ENCODE measurements at regions not wholly inside any gene's neighbourhood (a gene's known extent, or its start where the extent isn't known, plus 50 kb on each side); places are given as distances from the start of the nearest gene placed in this dataset.

GRCh38 chr5:166356096-166356495, 1935.3 kb upstream of the WWC1 start:
- H3K4me2 ChIP-seq (ENCODE audit: low read length) = no peak overlapping the region
- no peaks in the 10 kb centered on the region for H3K9me2 ChIP-seq (ENCODE audit: low read depth, low read length)
- no peaks in the 10 kb centered on the region for H3K9me3 ChIP-seq (ENCODE audit: low read length)
- H3K4me3 ChIP-seq (ENCODE audit: low read depth, low read length, poor library complexity, severe bottlenecking) = no peak overlapping the region
- no peaks in the 10 kb centered on the region for H3K79me2 ChIP-seq (ENCODE audit: insufficient read depth, low read length)
- H3K27me3 ChIP-seq (ENCODE audit: insufficient read depth, low read length) = no peaks in the 10 kb centered on the region
- H4K20me1 ChIP-seq (ENCODE audit: insufficient read depth, low read length) = no peaks in the 10 kb centered on the region
- no peak overlapping the region for H2AFZ ChIP-seq (ENCODE audit: low read length)
- no peak overlapping the region for H3K27ac ChIP-seq (ENCODE audit: low read depth, low read length, poor library complexity, severe bottlenecking)
- no peak overlapping the region for H3K9ac ChIP-seq (ENCODE audit: low read length)
- H3K4me1 ChIP-seq (ENCODE audit: insufficient read depth, low read length, severe bottlenecking) = no peaks in the 10 kb centered on the region
- no peaks in the 10 kb centered on the region for H3F3A ChIP-seq (ENCODE audit: insufficient read depth, low read length)
- TF ChIP-seq CTCF (IDR thresholded peaks at IDR 0.05; ENCODE audit: low read length) (no peak), EZH2 (IDR thresholded peaks at IDR 0.05; ENCODE audit: borderline replicate concordance, low read length) (no peak)
- H3K36me3 ChIP-seq (ENCODE audit: insufficient read depth, low read length) = no peaks in the 10 kb centered on the region

GRCh38 chr5:166358127-166358830, 1933.2 kb upstream of the WWC1 start:
- no peaks in the 10 kb centered on the region for H3K27me3 ChIP-seq (ENCODE audit: insufficient read depth, low read length)
- no peak overlapping the region for H2AFZ ChIP-seq (ENCODE audit: low read length)
- H3K36me3 ChIP-seq (ENCODE audit: insufficient read depth, low read length) = no peaks in the 10 kb centered on the region
- TF ChIP-seq CTCF (IDR thresholded peaks at IDR 0.05; ENCODE audit: low read length) = no peak
- TF ChIP-seq EZH2 (IDR thresholded peaks at IDR 0.05; ENCODE audit: borderline replicate concordance, low read length) = no peak
- no peaks in the 10 kb centered on the region for H3K79me2 ChIP-seq (ENCODE audit: insufficient read depth, low read length)
- H4K20me1 ChIP-seq (ENCODE audit: insufficient read depth, low read length) = no peaks in the 10 kb centered on the region
- no peaks in the 10 kb centered on the region for H3K9me2 ChIP-seq (ENCODE audit: low read depth, low read length)
- no peaks in the 10 kb centered on the region for H3K4me1 ChIP-seq (ENCODE audit: insufficient read depth, low read length, severe bottlenecking)
- H3K4me2 ChIP-seq (ENCODE audit: low read length) = no peak overlapping the region
- no peak overlapping the region for H3K4me3 ChIP-seq (ENCODE audit: low read depth, low read length, poor library complexity, severe bottlenecking)
- no peaks in the 10 kb centered on the region for H3K9me3 ChIP-seq (ENCODE audit: low read length)
- H3K27ac ChIP-seq (ENCODE audit: low read depth, low read length, poor library complexity, severe bottlenecking) = no peak overlapping the region
- no peak overlapping the region for H3K9ac ChIP-seq (ENCODE audit: low read length)
- H3F3A ChIP-seq (ENCODE audit: insufficient read depth, low read length) = no peaks in the 10 kb centered on the region

- no peaks in the 10 kb centered on the region for H3K36me3 ChIP-seq (ENCODE audit: insufficient read depth, low read length)
- H3K4me3 ChIP-seq (ENCODE audit: low read depth, low read length, poor library complexity, severe bottlenecking) = no peak overlapping the region
- H3K9ac ChIP-seq (ENCODE audit: low read length) = no peak overlapping the region
- no peak overlapping the region for H3K4me2 ChIP-seq (ENCODE audit: low read length)
- no peaks in the 10 kb centered on the region for H4K20me1 ChIP-seq (ENCODE audit: insufficient read depth, low read length)
- no peak overlapping the region for H3K27ac ChIP-seq (ENCODE audit: low read depth, low read length, poor library complexity, severe bottlenecking)
- H2AFZ ChIP-seq (ENCODE audit: low read length) = no peak overlapping the region
- no peaks in the 10 kb centered on the region for H3K27me3 ChIP-seq (ENCODE audit: insufficient read depth, low read length)
- no peaks in the 10 kb centered on the region for H3K9me3 ChIP-seq (ENCODE audit: low read length)
- TF ChIP-seq CTCF (IDR thresholded peaks at IDR 0.05; ENCODE audit: low read length) = no peak
- TF ChIP-seq EZH2 (IDR thresholded peaks at IDR 0.05; ENCODE audit: borderline replicate concordance, low read length) = no peak
- no peaks in the 10 kb centered on the region for H3F3A ChIP-seq (ENCODE audit: insufficient read depth, low read length)
- H3K9me2 ChIP-seq (ENCODE audit: low read depth, low read length) = no peaks in the 10 kb centered on the region
- H3K4me1 ChIP-seq (ENCODE audit: insufficient read depth, low read length, severe bottlenecking) = no peaks in the 10 kb centered on the region
- no peaks in the 10 kb centered on the region for H3K79me2 ChIP-seq (ENCODE audit: insufficient read depth, low read length)
Measured at GRCh38 chr5:166363087-166363760, 1928.2 kb upstream of the WWC1 start.
